ENCODE measurements at regions not wholly inside any gene's neighbourhood (a gene's known extent, or its start where the extent isn't known, plus 50 kb on each side); places are given as distances from the start of the nearest gene placed in this dataset.

- TF ChIP-seq CTCF (IDR thresholded peaks at IDR 0.05) (no peak), RCOR1 (IDR thresholded peaks at IDR 0.05; ENCODE audit: low read length) (no peak), TEAD4 (IDR thresholded peaks at IDR 0.05; ENCODE audit: borderline replicate concordance, insufficient read depth) (no peak), POLR2AphosphoS5 (IDR thresholded peaks at IDR 0.05; ENCODE audit: low read depth, low read length) (no peak), YY1 (IDR thresholded peaks at IDR 0.05; ENCODE audit: low read depth) (no peak), MXI1 (IDR thresholded peaks at IDR 0.05; ENCODE audit: low read depth, low read length) (no peak), EP300 (IDR thresholded peaks at IDR 0.05; ENCODE audit: borderline replicate concordance in 1 of 2, low read depth in 1 of 2, low read length in 1 of 2) (no peak), MEF2A (IDR thresholded peaks at IDR 0.05; ENCODE audit: borderline replicate concordance, low read depth) (no peak)
- TF ChIP-seq, protein P1, sequence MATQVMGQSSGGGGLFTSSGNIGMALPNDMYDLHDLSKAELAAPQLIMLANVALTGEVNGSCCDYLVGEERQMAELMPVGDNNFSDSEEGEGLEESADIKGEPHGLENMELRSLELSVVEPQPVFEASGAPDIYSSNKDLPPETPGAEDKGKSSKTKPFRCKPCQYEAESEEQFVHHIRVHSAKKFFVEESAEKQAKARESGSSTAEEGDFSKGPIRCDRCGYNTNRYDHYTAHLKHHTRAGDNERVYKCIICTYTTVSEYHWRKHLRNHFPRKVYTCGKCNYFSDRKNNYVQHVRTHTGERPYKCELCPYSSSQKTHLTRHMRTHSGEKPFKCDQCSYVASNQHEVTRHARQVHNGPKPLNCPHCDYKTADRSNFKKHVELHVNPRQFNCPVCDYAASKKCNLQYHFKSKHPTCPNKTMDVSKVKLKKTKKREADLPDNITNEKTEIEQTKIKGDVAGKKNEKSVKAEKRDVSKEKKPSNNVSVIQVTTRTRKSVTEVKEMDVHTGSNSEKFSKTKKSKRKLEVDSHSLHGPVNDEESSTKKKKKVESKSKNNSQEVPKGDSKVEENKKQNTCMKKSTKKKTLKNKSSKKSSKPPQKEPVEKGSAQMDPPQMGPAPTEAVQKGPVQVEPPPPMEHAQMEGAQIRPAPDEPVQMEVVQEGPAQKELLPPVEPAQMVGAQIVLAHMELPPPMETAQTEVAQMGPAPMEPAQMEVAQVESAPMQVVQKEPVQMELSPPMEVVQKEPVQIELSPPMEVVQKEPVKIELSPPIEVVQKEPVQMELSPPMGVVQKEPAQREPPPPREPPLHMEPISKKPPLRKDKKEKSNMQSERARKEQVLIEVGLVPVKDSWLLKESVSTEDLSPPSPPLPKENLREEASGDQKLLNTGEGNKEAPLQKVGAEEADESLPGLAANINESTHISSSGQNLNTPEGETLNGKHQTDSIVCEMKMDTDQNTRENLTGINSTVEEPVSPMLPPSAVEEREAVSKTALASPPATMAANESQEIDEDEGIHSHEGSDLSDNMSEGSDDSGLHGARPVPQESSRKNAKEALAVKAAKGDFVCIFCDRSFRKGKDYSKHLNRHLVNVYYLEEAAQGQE (IDR thresholded peaks at IDR 0.05; ENCODE audit: low read depth, low read length) = no peak
Measured at GRCh38 chrX:51404445-51404844, 71.8 kb downstream of the NUDT10 start.

All from SK-N-SH (cell line).